ENCODE measurements at regions not wholly inside any gene's neighbourhood (a gene's known extent, or its start where the extent isn't known, plus 50 kb on each side); places are given as distances from the start of the nearest gene placed in this dataset.

DNA sequence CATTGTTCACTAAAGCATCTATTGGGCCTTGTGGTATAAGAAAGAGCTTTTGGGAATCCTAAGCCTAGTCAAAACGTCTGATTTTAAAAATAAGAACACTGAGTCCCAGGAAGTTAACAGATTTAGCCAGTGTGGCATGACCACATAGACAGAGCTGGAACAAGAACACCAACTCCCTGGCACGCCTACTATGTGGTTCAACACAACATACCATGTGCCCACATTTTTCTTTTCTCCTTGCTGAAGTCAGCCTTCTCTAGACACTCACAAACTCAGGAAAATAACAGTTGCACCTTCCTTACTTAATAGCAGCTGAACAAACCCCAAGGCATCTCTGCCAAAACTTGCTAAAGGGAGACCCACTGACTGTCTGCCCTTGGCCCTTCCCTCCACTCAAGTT is 124.8 kb downstream of the C1D start:
- no peak for DNase-seq (ENCODE audit: extremely low read depth, low read depth)
- TF ChIP-seq CTCF (IDR thresholded peaks at IDR 0.05; ENCODE audit: low read depth, low read length, missing control alignments) = no peak
- no peak overlapping the region for H3K4me3 ChIP-seq (replicated peaks; ENCODE audit: low read depth, low read length)

DNA sequence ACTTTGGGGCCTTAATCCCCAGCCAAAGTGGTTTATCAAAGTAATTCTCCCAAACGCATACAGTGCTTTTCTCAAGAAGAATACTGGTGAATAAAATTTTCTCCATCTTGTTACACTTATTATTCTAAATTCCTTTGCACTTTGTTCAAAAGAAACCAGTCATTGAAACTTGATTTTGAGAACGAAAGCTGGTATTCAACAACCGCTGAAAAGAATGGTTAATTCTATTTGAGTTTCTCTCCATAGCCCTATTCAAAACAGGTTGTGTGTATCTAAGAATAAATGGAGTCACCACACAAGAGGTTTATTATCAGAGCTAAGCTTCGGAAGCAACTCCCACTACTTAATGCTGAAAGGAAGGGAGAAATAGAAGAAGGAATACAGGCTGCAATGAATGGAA is 117.7 kb downstream of the C1D start:
- TF ChIP-seq CTCF (IDR thresholded peaks at IDR 0.05; ENCODE audit: low read depth, low read length, missing control alignments) = no peak
- no peak overlapping the region for H3K4me3 ChIP-seq (replicated peaks; ENCODE audit: low read depth, low read length)
- DNase-seq (ENCODE audit: extremely low read depth, low read depth) = no peak

DNA sequence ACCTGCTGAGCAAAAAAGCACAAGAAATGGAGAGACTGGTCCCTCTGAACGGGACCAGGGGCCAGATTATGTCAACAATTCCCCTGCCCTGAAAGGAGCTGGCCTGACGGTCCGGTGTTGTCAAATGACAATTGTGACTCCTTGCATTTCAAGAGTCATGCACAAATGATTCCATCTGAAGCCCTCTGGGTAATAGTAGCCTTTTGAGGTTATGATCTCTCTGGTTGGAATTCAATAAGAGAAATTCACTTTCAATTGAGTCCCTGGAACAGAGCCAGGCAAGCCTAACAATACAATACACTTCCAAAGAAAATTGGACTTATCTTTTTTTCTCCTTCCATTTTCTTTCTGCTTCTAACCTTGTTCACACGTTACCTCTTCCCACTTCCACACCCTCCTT is 116.9 kb downstream of the C1D start:
- no peak for DNase-seq (ENCODE audit: extremely low read depth, low read depth)
- no peak for TF ChIP-seq CTCF (IDR thresholded peaks at IDR 0.05; ENCODE audit: low read depth, low read length, missing control alignments)
- no peak overlapping the region for H3K4me3 ChIP-seq (replicated peaks; ENCODE audit: low read depth, low read length)

DNA sequence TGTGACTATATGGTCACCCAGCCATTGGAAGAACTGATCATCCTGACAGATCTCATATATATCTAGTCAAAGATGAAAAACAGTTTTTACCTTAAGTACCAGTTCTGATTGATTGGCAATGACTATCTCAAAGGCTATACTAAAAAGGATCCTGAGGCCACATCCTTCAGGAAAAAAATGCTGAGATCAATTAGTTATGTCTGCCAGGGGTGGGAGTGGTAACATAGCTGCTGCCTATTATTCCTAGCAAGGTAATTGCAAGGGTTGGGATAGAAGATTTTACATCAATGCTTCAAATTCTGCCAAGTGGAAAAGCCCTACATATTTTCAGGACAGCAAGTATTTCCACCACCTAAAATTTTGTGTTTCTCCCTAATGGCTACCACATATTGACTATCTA is 114.7 kb downstream of the C1D start:
- no peak for TF ChIP-seq CTCF (IDR thresholded peaks at IDR 0.05; ENCODE audit: low read depth, low read length, missing control alignments)
- DNase-seq (ENCODE audit: extremely low read depth, low read depth) = no peak
- H3K4me3 ChIP-seq (replicated peaks; ENCODE audit: low read depth, low read length) = no peak overlapping the region

DNA sequence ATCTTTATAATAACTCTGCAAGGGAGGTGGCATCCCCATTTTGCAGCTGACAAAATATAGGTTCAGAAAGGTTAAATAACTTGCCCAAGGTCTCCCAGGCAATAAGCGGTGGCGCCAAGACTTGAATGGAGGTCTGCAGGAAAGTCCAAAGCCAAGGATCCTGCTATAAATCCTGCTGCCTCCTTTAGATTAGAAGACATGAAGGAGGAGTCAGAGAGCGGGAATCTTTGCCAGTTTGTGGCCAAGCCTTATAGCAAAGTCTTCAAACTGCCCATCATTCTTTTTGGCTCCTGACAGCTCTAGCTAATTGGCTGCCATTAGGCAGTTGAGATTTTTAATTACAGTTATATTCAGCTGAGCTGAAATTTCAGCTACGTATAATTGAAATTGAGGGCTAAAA is 114.3 kb downstream of the C1D start:
- DNase-seq (ENCODE audit: extremely low read depth, low read depth) = no peak
- no peak for TF ChIP-seq CTCF (IDR thresholded peaks at IDR 0.05; ENCODE audit: low read depth, low read length, missing control alignments)
- no peak overlapping the region for H3K4me3 ChIP-seq (replicated peaks; ENCODE audit: low read depth, low read length)

GRCh38 chr2:67950018-67950417 is 112.8 kb downstream of the C1D start:
- H3K4me3 ChIP-seq (replicated peaks; ENCODE audit: low read depth, low read length) = no peak overlapping the region
- TF ChIP-seq CTCF (IDR thresholded peaks at IDR 0.05; ENCODE audit: low read depth, low read length, missing control alignments) = no peak
- DNase-seq (ENCODE audit: extremely low read depth, low read depth) = no peak

DNA sequence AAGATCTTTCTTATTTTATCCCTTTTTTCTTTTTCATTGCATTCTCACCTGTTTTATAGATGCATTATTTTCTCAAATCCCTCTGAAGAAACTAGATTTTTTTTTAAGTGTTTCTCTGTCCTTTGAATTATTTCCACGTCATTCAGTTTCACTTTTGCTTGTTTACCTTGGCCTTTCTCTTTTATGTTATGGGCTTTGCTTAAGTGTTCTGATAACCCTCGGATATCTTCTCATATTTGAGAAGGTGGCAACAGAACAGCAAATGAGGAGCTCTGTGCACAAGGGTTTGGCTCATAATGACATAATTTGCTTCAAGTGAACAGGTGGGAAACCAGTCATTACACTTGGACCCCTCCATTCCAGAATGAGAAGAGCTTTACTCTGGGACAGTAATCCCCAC is 111.9 kb downstream of the C1D start:
- no peak overlapping the region for H3K4me3 ChIP-seq (replicated peaks; ENCODE audit: low read depth, low read length)
- no peak for DNase-seq (ENCODE audit: extremely low read depth, low read depth)
- TF ChIP-seq CTCF (IDR thresholded peaks at IDR 0.05; ENCODE audit: low read depth, low read length, missing control alignments) = no peak

Measured in HFF-Myc (cell line).